Fibroblast of lung (primary cell): ENCODE measurements at regions not wholly inside any gene's neighbourhood (a gene's known extent, or its start where the extent isn't known, plus 50 kb on each side); places are given as distances from the start of the nearest gene placed in this dataset.
A peak's percentile ranks its signal among the peaks of the same experiment; 100 is the strongest.

Source experiments
- DNase-seq, 2 donors: peaks; one replicate each; pipeline versions ENCODE4 v3.0.0 to v3.0.0-alpha.2; 2010; ENCODE audit warnings: low read depth in 2 of 2
- H2AFZ ChIP-seq: 2 replicates; pipeline ENCODE4 v1.5.1; 2012; ENCODE audit warnings: low read length, control low read depth, inconsistent platforms
- H3K27ac ChIP-seq: 2 replicates; pipeline ENCODE4 v1.5.1; 2011; ENCODE audit warnings: low read length, control low read depth; ENCODE audit not compliant: insufficient read depth
- H3K27me3 ChIP-seq: 2 replicates; pipeline ENCODE4 v1.5.1; 2011; ENCODE audit warnings: mild to moderate bottlenecking, low read length; ENCODE audit not compliant: control insufficient read depth, insufficient read depth
- H3K36me3 ChIP-seq: 2 replicates; pipeline ENCODE4 v1.5.1; 2011; ENCODE audit warnings: low read length; ENCODE audit not compliant: control insufficient read depth, insufficient read depth
- H3K4me1 ChIP-seq: 2 replicates; pipeline ENCODE4 v1.5.1; 2011; ENCODE audit warnings: low read length; ENCODE audit not compliant: control insufficient read depth, insufficient read depth; ENCODE audit errors: extremely low read depth
- H3K4me2 ChIP-seq: 2 replicates; pipeline ENCODE4 v1.5.1; 2011; ENCODE audit warnings: low read length, control low read depth; ENCODE audit not compliant: insufficient read depth; ENCODE audit errors: extremely low read depth
- H3K4me3 ChIP-seq, 4 experiments: fragments of 200-600 bp in 1 of 4; sonication (generic) in 1 of 4; replicated peaks in 1 of 4; 2 replicates each; pipeline ENCODE4 v1.5.1; 2011 to 2016; ENCODE audit warnings: low read length in 4 of 4, low read depth in 3 of 4, mild to moderate bottlenecking in 3 of 4, control low read depth in 2 of 4, inconsistent platforms in 1 of 4, mixed read lengths in 1 of 4; ENCODE audit not compliant: insufficient read depth in 1 of 4; ENCODE audit errors: control extremely low read depth in 1 of 4
- H3K79me2 ChIP-seq: 2 replicates; pipeline ENCODE4 v1.5.1; 2012; ENCODE audit warnings: mild to moderate bottlenecking, low read length, inconsistent platforms; ENCODE audit not compliant: control insufficient read depth, insufficient read depth
- H3K9ac ChIP-seq: 2 replicates; pipeline ENCODE4 v1.5.1; 2011; ENCODE audit warnings: mild to moderate bottlenecking, low read length, control low read depth; ENCODE audit not compliant: insufficient read depth
- H3K9me3 ChIP-seq: 2 replicates; pipeline ENCODE4 v1.5.1; 2012; ENCODE audit warnings: low read depth, low read length; ENCODE audit not compliant: control insufficient read depth, insufficient read depth
- H4K20me1 ChIP-seq: 2 replicates; pipeline ENCODE4 v1.5.1; 2011; ENCODE audit warnings: low read length; ENCODE audit not compliant: control insufficient read depth, insufficient read depth; ENCODE audit errors: extremely low read depth
- CTCF ChIP-seq, 2 donors: IDR thresholded peaks in 1 of 2; conservative IDR thresholded peaks in 1 of 2; 1 replicate in 1 of 2; 2 replicates in 1 of 2; pipeline ENCODE4 v1.5.1; 2011 to 2012; ENCODE audit warnings: low read length in 2 of 2, control low read depth in 1 of 2, inconsistent platforms in 1 of 2, low read depth in 1 of 2, mild to moderate bottlenecking in 1 of 2
- EZH2 ChIP-seq: IDR thresholded peaks from 2 replicates; pipeline ENCODE4 v1.5.1; 2012; ENCODE audit warnings: low read length, control low read depth, mild to moderate bottlenecking; ENCODE audit errors: missing control alignments

GRCh38 chr12:91777268-91777992 lies 368.2 kb downstream of the BTG1 start:
- no peak overlapping the region for H3K9ac ChIP-seq
- peaks cover 7% of the 10 kb centered on the region for H3K4me1 ChIP-seq
- no peaks in the 10 kb centered on the region for H4K20me1 ChIP-seq
- peak in 1 of 2 donors; percentile 46 for DNase-seq
- H3K9me3 ChIP-seq: no peaks in the 10 kb centered on the region
- no peak overlapping the region for H2AFZ ChIP-seq
- no peaks in the 10 kb centered on the region for H3K36me3 ChIP-seq
- no peak overlapping the region for H3K4me3 ChIP-seq
- no peak overlapping the region for H3K27ac ChIP-seq
- H3K79me2 ChIP-seq: no peaks in the 10 kb centered on the region
- H3K4me2 ChIP-seq: no peak overlapping the region
- no peak for TF ChIP-seq EZH2
- TF ChIP-seq CTCF (conservative IDR thresholded peaks at IDR 0.05 in 1 of 2, IDR thresholded peaks at IDR 0.05 in 1 of 2; ENCODE audit: low read depth in 1 of 2, low read length in 2 of 2): no peak
- H3K27me3 ChIP-seq: no peaks in the 10 kb centered on the region

- Histone ChIP-seq H3K4me1 (peaks cover 7% of the 10 kb centered on the region), H3K4me2 (peak overlapping the region; percentile 82), H3K9me3 (no peaks in the 10 kb centered on the region), H2AFZ (peak overlapping the region; percentile 69), H4K20me1 (no peaks in the 10 kb centered on the region), H3K4me3 (peak overlapping the region in 3 of 4 experiments; percentile 26 to 41 (median 32)), H3K79me2 (no peaks in the 10 kb centered on the region), H3K27me3 (no peaks in the 10 kb centered on the region), H3K36me3 (no peaks in the 10 kb centered on the region), H3K27ac (peak overlapping the region; percentile 34), H3K9ac (no peak overlapping the region)
- DNase-seq: peak; percentile 73 to 86
- TF ChIP-seq CTCF (conservative IDR thresholded peaks at IDR 0.05 in 1 of 2, IDR thresholded peaks at IDR 0.05 in 1 of 2; ENCODE audit: low read depth in 1 of 2, low read length in 2 of 2) (no peak), EZH2 (no peak)
These were observed 371.2 kb downstream of the BTG1 start for GRCh38 chr12:91774434-91774921.

GRCh38 chr12:91773749-91774429 lies 371.8 kb downstream of the BTG1 start:
- H4K20me1 ChIP-seq: no peaks in the 10 kb centered on the region
- no peak for TF ChIP-seq CTCF (conservative IDR thresholded peaks at IDR 0.05 in 1 of 2, IDR thresholded peaks at IDR 0.05 in 1 of 2; ENCODE audit: low read depth in 1 of 2, low read length in 2 of 2)
- no peak for TF ChIP-seq EZH2
- peak overlapping the region in 3 of 4 experiments; percentile 26 to 41 (median 32) for H3K4me3 ChIP-seq
- no peak overlapping the region for H3K9ac ChIP-seq
- H3K36me3 ChIP-seq: no peaks in the 10 kb centered on the region
- no peak for DNase-seq
- H3K4me1 ChIP-seq: peaks cover 7% of the 10 kb centered on the region
- H3K79me2 ChIP-seq: no peaks in the 10 kb centered on the region
- H3K27me3 ChIP-seq: no peaks in the 10 kb centered on the region
- no peaks in the 10 kb centered on the region for H3K9me3 ChIP-seq
- peak overlapping the region; percentile 25 for H2AFZ ChIP-seq
- peak overlapping the region; percentile 34 for H3K27ac ChIP-seq
- H3K4me2 ChIP-seq: peak overlapping the region; percentile 82
